ENCODE measurements at regions not wholly inside any gene's neighbourhood (a gene's known extent, or its start where the extent isn't known, plus 50 kb on each side); places are given as distances from the start of the nearest gene placed in this dataset.

GRCh38 chr18:41655074-41655473, 300.0 kb upstream of the PIK3C3 start:
- TF ChIP-seq EZH2 (IDR thresholded peaks at IDR 0.05) (no peak), CTCF (IDR thresholded peaks at IDR 0.05) (no peak)
